ENCODE measurements at regions not wholly inside any gene's neighbourhood (a gene's known extent, or its start where the extent isn't known, plus 50 kb on each side); places are given as distances from the start of the nearest gene placed in this dataset.

DNA sequence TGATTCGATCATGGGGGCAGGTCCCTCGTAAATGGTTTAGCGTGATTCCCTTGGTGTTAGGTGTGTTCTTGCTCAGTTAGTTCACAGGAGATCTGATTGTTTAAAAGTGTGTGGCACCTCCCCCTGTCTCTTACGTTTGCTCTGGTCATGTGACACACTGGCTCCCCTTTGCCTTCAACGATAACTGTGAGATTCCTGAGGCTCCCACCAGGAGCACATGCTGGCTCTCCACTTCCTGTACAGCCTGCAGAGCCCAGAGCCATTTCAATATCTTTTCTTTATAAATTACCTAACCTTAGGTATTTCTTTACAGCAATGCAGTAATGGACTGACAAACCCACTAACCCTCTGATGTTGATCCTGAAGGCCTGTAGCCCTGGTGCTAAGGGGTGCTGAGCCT lies 141.9 kb downstream of the FCRL5 start:
- WGBS (ENCODE audit: insufficient coverage, insufficient read length), result no CpG with 5 or more reads among the region's 5 CpGs
- no peaks in the 10 kb centered on the region for H3K9me3 ChIP-seq (ENCODE audit: control insufficient read depth, insufficient read depth, low read length)

DNA sequence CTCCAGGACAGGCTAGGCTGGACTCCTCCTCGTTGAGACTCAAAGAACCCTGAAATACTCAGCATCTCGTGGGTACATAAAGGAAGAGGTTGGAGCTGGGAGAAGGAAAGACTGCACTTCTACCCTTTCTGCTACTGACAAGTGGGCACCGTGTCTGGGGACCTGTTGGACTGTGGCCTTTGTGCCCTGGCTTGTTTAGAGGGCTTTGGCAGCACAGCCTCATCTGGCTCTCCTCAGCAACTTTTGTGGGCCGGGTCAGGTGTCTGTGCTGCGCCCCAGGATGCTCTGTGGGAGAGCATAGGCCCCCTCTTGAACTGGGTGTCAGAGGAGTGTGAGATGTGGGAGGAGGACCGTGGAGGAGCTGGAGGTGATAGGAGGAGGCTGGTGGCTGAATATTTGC lies 142.4 kb downstream of the FCRL5 start:
- Histone ChIP-seq H3K27me3 (ENCODE audit: control insufficient read depth, insufficient read depth, low read length) (no peaks in the 10 kb centered on the region), H3K27ac (ENCODE audit: low read length) (no peak overlapping the region), H3K4me3 (ENCODE audit: low read length) (no peak overlapping the region), H3K4me1 (ENCODE audit: control insufficient read depth, insufficient read depth, low read length) (0 out of 2 replicates have a peak, but pooled peaks cover 2% of the 10 kb centered on the region), H3K36me3 (ENCODE audit: control insufficient read depth, insufficient read depth, low read length) (no peaks in the 10 kb centered on the region), H3K9me3 (ENCODE audit: control insufficient read depth, insufficient read depth, low read length) (no peaks in the 10 kb centered on the region)
- DNase-seq (ENCODE audit: low read depth, low spot score), result no peak
- no CpG with 5 or more reads among the region's 6 CpGs for WGBS (ENCODE audit: insufficient coverage, insufficient read length)

More for the DNA sequence above, 141.9 kb downstream of the FCRL5 start:
- H3K36me3 ChIP-seq (ENCODE audit: control insufficient read depth, insufficient read depth, low read length), result no peaks in the 10 kb centered on the region
- DNase-seq (ENCODE audit: low read depth, low spot score), result no peak
- 0 out of 2 replicates have a peak, but pooled peaks cover 2% of the 10 kb centered on the region for H3K4me1 ChIP-seq (ENCODE audit: control insufficient read depth, insufficient read depth, low read length)
- H3K27me3 ChIP-seq (ENCODE audit: control insufficient read depth, insufficient read depth, low read length), result no peaks in the 10 kb centered on the region
- no peak overlapping the region for H3K27ac ChIP-seq (ENCODE audit: low read length)
- H3K4me3 ChIP-seq (ENCODE audit: low read length), result no peak overlapping the region

DNA sequence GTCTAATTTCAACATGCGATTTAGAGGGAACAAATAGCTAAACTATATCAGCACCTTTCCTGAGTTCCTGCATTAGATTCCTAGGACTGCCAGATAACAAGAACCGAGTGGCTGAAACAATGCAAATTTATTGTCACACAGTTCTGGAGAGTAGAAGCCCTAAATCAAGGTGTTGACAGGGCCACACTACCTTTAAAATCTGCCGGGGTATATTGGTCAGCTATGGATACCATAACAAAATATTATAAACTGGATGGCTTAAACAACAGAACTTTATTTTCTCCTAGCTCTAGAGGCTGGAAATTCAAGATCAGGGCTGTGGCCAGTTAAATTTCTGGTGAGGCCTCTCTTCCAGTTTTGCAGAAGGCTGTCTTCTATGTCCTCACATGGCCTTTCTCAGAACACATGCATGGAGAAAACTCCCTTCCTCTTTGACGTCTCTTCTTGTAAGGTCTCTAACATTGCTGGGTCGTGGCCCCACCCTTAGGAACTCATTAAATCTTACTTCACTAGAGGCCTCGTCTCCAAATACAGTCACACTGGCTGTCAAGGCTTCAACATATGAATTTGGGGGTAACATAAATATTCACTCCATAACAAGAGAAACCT lies 144.3 kb downstream of the FCRL5 start:
- Histone ChIP-seq H3K9me3 (ENCODE audit: control insufficient read depth, insufficient read depth, low read length) (no peaks in the 10 kb centered on the region), H3K27ac (ENCODE audit: low read length) (no peak overlapping the region), H3K4me1 (ENCODE audit: control insufficient read depth, insufficient read depth, low read length) (0 out of 2 replicates have a peak, but pooled peaks cover 3% of the 10 kb centered on the region), H3K4me3 (ENCODE audit: low read length) (no peak overlapping the region), H3K36me3 (ENCODE audit: control insufficient read depth, insufficient read depth, low read length) (no peaks in the 10 kb centered on the region), H3K27me3 (ENCODE audit: control insufficient read depth, insufficient read depth, low read length) (no peaks in the 10 kb centered on the region)
- WGBS (ENCODE audit: insufficient coverage, insufficient read length), result no CpG with 5 or more reads among the region's 6 CpGs
- no peak for DNase-seq (ENCODE audit: low read depth, low spot score)

DNA sequence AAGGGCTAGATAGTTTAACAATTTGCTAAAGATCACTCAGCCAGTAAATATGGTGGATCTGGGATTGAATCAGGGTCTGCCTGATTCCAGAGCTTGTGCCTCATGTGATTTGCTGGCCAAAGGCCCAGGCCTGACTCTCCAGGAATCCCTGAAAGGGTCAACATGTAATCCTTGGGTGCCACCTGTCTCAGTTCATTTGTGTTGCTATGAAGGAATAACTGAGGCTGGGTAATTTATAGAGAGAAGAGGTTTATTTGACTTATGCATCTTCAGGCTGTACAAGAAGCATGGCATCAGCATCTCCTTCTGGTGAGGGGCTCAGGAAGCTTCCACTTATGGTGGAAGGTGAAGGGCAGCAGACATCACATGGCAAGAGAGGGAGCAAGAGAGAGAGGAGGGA lies 144.9 kb downstream of the FCRL5 start:
- Histone ChIP-seq H3K27me3 (ENCODE audit: control insufficient read depth, insufficient read depth, low read length) (no peaks in the 10 kb centered on the region), H3K36me3 (ENCODE audit: control insufficient read depth, insufficient read depth, low read length) (no peaks in the 10 kb centered on the region), H3K4me1 (ENCODE audit: control insufficient read depth, insufficient read depth, low read length) (0 out of 2 replicates have a peak, but pooled peaks cover 3% of the 10 kb centered on the region), H3K4me3 (ENCODE audit: low read length) (no peak overlapping the region), H3K27ac (ENCODE audit: low read length) (no peak overlapping the region), H3K9me3 (ENCODE audit: control insufficient read depth, insufficient read depth, low read length) (no peaks in the 10 kb centered on the region)
- DNase-seq (ENCODE audit: low read depth, low spot score), result no peak

DNA sequence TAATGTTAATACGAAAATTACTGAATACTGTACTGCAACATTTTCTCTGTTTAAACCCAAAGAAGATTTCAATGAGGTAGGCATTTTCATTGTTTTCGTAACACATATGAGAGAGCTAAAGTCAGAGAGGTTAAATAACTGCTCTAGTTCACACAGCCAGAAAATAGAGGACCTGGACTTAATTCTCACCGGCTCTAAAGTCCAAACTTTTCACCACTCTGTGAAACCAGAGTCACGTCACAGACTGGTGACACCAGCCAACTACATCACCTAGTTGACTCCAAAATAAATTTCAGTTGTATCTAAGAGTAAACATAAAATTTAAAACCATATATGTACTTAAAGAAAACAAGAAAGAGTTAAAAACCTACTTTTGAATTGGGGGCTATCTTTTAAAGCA lies 146.7 kb downstream of the FCRL5 start:
- H3K4me1 ChIP-seq (ENCODE audit: control insufficient read depth, insufficient read depth, low read length), result 0 out of 2 replicates have a peak, but pooled peaks cover 1% of the 10 kb centered on the region
- no peak overlapping the region for H3K27ac ChIP-seq (ENCODE audit: low read length)
- no peak overlapping the region for H3K4me3 ChIP-seq (ENCODE audit: low read length)
- no peaks in the 10 kb centered on the region for H3K36me3 ChIP-seq (ENCODE audit: control insufficient read depth, insufficient read depth, low read length)
- no CpG with 5 or more reads among the region's 4 CpGs for WGBS (ENCODE audit: insufficient coverage, insufficient read length)
- no peaks in the 10 kb centered on the region for H3K27me3 ChIP-seq (ENCODE audit: control insufficient read depth, insufficient read depth, low read length)
- DNase-seq (ENCODE audit: low read depth, low spot score), result no peak
- H3K9me3 ChIP-seq (ENCODE audit: control insufficient read depth, insufficient read depth, low read length), result no peaks in the 10 kb centered on the region

DNA sequence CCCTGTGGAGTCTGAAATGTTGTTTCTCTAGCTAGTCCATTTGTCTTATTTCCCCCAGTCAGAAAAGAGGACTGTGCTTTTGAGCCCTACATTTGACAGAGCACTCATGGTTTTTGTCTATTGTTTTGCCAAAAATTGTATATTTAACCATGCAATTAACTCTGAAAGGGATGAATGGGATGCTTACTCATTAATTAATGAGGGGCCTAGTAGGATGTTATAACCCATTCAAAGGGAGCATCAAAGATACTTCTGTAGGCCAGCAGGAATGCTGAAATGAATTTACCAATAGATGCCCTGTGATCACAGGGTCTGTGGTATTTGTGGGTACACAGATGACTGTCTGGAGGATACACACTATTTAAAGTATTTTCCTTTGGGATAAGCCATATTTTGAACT lies 147.7 kb downstream of the FCRL5 start:
- H3K36me3 ChIP-seq (ENCODE audit: control insufficient read depth, insufficient read depth, low read length), result no peaks in the 10 kb centered on the region
- no peak overlapping the region for H3K4me3 ChIP-seq (ENCODE audit: low read length)
- H3K9me3 ChIP-seq (ENCODE audit: control insufficient read depth, insufficient read depth, low read length), result no peaks in the 10 kb centered on the region
- 0 out of 2 replicates have a peak, but pooled peaks cover 1% of the 10 kb centered on the region for H3K4me1 ChIP-seq (ENCODE audit: control insufficient read depth, insufficient read depth, low read length)
- no peak for DNase-seq (ENCODE audit: low read depth, low spot score)
- H3K27me3 ChIP-seq (ENCODE audit: control insufficient read depth, insufficient read depth, low read length), result no peaks in the 10 kb centered on the region
- no peak overlapping the region for H3K27ac ChIP-seq (ENCODE audit: low read length)

DNA sequence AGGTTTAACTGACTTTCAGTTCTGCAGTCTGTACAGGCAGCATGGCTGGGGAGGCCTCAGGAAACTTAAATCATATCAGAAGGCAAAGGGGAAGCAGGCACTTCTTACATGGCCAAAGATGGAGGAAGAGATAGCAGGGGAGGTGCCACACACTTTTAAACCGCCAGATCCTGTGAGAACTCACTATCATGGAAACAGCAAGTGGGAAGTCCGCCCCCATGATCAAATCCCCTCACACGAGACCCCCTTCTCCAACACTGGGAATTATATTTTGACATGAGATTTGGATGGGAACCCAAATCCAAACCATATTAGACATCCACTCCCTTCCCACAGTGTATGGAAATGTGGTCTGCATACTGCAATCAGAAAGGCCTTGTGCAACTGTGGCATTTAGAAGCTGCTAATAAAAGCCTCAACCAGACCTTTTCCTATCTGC lies 148.2 kb downstream of the FCRL5 start:
- H3K36me3 ChIP-seq (ENCODE audit: control insufficient read depth, insufficient read depth, low read length), result no peaks in the 10 kb centered on the region
- H3K27me3 ChIP-seq (ENCODE audit: control insufficient read depth, insufficient read depth, low read length), result no peaks in the 10 kb centered on the region
- H3K4me3 ChIP-seq (ENCODE audit: low read length), result no peak overlapping the region
- WGBS (ENCODE audit: insufficient coverage, insufficient read length), result no CpG with 5 or more reads among the region's 3 CpGs
- DNase-seq (ENCODE audit: low read depth, low spot score), result no peak
- 0 out of 2 replicates have a peak, but pooled peaks cover 1% of the 10 kb centered on the region for H3K4me1 ChIP-seq (ENCODE audit: control insufficient read depth, insufficient read depth, low read length)
- H3K27ac ChIP-seq (ENCODE audit: low read length), result no peak overlapping the region
- no peaks in the 10 kb centered on the region for H3K9me3 ChIP-seq (ENCODE audit: control insufficient read depth, insufficient read depth, low read length)

DNA sequence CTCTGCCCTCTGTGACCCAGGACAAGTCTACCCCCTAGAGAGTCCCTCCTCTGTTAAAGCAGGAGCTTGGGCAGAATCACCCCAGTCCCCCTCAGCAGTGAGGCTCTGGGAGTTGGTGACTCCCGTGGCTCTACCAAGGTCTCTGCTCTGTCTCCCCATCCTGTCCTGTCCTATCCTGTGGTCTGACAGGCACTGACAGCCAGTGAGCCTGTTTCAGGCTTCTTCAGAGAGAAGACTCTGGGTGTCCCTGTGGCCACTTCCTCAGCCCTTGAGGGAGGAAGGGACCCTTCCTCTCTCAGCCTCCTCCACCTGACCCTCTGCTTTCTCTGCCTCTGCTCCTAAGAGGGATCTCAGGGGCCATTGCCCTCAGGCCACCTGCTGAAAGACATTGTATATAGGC lies 148.7 kb downstream of the FCRL5 start:
- Histone ChIP-seq H3K4me3 (ENCODE audit: low read length) (no peak overlapping the region), H3K4me1 (ENCODE audit: control insufficient read depth, insufficient read depth, low read length) (0 out of 2 replicates have a peak, but pooled peaks cover 1% of the 10 kb centered on the region), H3K9me3 (ENCODE audit: control insufficient read depth, insufficient read depth, low read length) (no peaks in the 10 kb centered on the region), H3K36me3 (ENCODE audit: control insufficient read depth, insufficient read depth, low read length) (no peaks in the 10 kb centered on the region), H3K27ac (ENCODE audit: low read length) (no peak overlapping the region), H3K27me3 (ENCODE audit: control insufficient read depth, insufficient read depth, low read length) (no peaks in the 10 kb centered on the region)
- no CpG with 5 or more reads among the region's 1 CpG for WGBS (ENCODE audit: insufficient coverage, insufficient read length)
- no peak for DNase-seq (ENCODE audit: low read depth, low spot score)

DNA sequence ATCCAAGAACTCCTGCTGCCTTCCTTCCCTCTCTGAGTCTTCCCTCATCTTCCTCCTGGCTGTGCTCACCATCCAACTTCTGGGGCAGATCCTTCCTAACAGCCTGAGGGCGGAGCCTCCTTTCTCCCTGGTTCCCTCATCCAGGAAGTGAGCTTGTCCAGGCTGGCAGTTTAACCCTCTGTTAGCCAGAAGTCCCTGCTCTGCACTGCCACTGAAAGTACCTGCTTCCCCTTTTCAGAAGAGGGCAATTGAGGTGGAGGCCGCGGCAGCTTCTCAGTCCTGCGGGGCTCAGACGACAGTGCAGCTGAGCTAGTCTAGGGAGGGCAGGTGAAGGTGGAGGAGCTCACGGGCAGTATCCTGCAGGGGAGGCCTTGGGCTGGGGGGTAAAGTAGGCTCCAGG lies 149.1 kb downstream of the FCRL5 start:
- Histone ChIP-seq H3K36me3 (ENCODE audit: control insufficient read depth, insufficient read depth, low read length) (no peaks in the 10 kb centered on the region), H3K27ac (ENCODE audit: low read length) (no peak overlapping the region), H3K9me3 (ENCODE audit: control insufficient read depth, insufficient read depth, low read length) (no peaks in the 10 kb centered on the region), H3K4me3 (ENCODE audit: low read length) (no peak overlapping the region), H3K4me1 (ENCODE audit: control insufficient read depth, insufficient read depth, low read length) (0 out of 2 replicates have a peak, but pooled peaks cover 1% of the 10 kb centered on the region), H3K27me3 (ENCODE audit: control insufficient read depth, insufficient read depth, low read length) (no peaks in the 10 kb centered on the region)
- no CpG with 5 or more reads among the region's 6 CpGs for WGBS (ENCODE audit: insufficient coverage, insufficient read length)
- DNase-seq (ENCODE audit: low read depth, low spot score), result no peak

DNA sequence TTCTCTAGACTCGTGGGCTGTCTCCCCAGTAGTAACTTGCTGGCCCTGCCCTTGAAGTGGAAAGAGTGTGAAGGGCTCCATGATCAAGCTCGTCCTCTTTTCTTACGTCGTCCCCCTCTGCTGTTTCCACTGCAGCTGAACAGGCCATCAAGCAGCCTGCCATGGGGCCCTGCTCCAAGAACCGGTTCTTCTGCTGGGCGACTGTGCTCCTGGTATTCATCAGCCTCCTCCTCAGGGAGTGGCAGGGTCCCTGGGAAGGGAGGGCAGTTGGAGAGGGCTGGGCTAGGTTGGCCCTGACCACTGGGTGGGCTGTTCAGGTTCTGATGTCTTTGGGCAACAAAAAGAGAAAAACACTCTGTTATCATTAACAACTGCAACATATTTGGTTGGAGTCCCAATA lies 151.5 kb downstream of the FCRL5 start:
- no peak for DNase-seq (ENCODE audit: low read depth, low spot score)
- H3K27ac ChIP-seq (ENCODE audit: low read length), result no peak overlapping the region
- H3K4me1 ChIP-seq (ENCODE audit: control insufficient read depth, insufficient read depth, low read length), result 0 out of 2 replicates have a peak, but pooled peaks cover 1% of the 10 kb centered on the region
- no peaks in the 10 kb centered on the region for H3K9me3 ChIP-seq (ENCODE audit: control insufficient read depth, insufficient read depth, low read length)
- H3K4me3 ChIP-seq (ENCODE audit: low read length), result no peak overlapping the region
- H3K36me3 ChIP-seq (ENCODE audit: control insufficient read depth, insufficient read depth, low read length), result no peaks in the 10 kb centered on the region
- no peaks in the 10 kb centered on the region for H3K27me3 ChIP-seq (ENCODE audit: control insufficient read depth, insufficient read depth, low read length)
- no CpG with 5 or more reads among the region's 6 CpGs for WGBS (ENCODE audit: insufficient coverage, insufficient read length)

DNA sequence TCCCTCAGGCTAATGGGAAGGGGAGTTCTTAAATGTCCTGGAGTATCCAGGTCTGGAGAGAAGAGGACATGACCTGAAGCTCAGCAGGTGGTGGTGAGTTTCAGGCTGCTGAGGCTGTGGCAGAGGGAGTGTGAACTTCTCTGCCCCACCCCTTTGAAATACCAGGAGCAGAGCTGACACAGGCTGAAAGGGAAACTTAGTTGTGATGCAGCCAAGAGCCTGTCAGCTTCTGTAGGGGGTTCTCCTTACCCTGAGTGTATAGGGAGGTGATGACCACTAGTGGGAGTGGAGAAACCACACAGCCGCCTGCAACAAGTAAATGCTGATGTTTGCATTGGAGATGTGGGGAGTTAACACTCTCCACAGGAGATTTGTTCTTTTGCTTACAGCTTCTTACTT lies 152.3 kb downstream of the FCRL5 start:
- no peaks in the 10 kb centered on the region for H3K9me3 ChIP-seq (ENCODE audit: control insufficient read depth, insufficient read depth, low read length)
- no peak for DNase-seq (ENCODE audit: low read depth, low spot score)
- H3K4me1 ChIP-seq (ENCODE audit: control insufficient read depth, insufficient read depth, low read length), result 0 out of 2 replicates have a peak, but pooled peaks cover 1% of the 10 kb centered on the region
- H3K27me3 ChIP-seq (ENCODE audit: control insufficient read depth, insufficient read depth, low read length), result no peaks in the 10 kb centered on the region
- WGBS (ENCODE audit: insufficient coverage, insufficient read length), result no CpG with 5 or more reads among the region's 1 CpG
- no peak overlapping the region for H3K27ac ChIP-seq (ENCODE audit: low read length)
- no peak overlapping the region for H3K4me3 ChIP-seq (ENCODE audit: low read length)
- H3K36me3 ChIP-seq (ENCODE audit: control insufficient read depth, insufficient read depth, low read length), result no peaks in the 10 kb centered on the region

Data from iPS DF 6.9 (cell line).